Stimulated activated CD8-positive, alpha-beta memory T cell treated with anti-CD3 and anti-CD28 coated beads, Interleukin-7, amount 100 ng/mL, for 4 hours (primary cell): ENCODE measurements at regions not wholly inside any gene's neighbourhood (a gene's known extent, or its start where the extent isn't known, plus 50 kb on each side); places are given as distances from the start of the nearest gene placed in this dataset.

Source experiments
- DNase-seq, 2 donors: peaks; one replicate each; pipeline ENCODE4 v3.0.0-alpha.2; 2020; ENCODE audit warnings: low read depth in 2 of 2

DNA sequence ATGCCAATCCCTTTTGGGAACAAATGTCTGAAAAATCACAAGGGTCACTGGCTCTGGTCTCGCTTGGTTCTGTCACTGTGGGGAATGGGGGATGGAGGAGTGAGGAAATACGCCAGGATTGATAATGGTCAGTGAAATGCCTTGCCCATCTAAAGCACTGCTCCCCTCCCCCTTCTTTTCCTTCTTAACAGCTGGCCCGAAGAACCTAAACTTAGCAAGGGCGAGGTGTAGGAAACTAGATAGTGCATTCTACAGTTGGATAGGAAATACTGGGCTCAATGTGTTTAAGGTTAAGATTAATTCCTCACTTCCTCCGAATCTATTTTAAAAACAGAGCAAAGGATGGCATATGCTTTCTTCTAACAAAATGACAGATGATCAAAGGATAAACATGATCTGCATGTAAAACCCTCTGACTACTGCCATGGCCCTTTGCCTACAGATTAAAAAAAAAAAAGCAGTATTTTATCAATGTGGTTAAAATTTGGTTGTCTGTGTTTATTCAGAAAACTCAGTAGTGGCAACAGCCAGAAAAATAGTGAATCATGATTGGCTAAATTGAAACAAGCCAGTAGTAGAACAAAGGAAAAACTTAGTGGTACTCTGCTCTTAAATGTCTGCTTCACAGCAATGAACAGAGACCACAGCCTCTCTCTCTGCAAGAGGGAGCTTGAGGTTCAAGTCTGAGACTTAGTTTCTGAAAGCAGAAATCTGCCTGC lies 86.1 kb upstream of the VAV3 start:
- DNase-seq = no peak

DNA sequence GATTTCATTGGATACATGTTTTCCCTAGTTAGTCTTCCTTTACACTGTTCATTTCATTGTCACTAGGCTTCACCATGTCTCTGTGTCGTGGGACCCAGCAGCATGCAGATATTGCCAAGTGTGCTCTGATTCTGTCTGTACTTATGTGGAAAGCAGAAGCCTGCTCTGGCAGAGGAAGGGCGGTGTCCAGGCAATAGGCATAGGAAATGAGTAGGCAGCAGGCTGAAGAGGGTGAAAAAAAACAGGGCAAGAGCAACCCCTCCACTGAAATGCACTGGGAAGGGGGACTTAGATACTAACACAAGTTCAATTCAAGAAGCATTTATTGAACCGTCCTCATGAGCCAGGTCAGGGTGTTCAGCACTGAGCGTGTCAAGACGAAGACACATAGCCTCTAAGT lies 85.2 kb upstream of the VAV3 start:
- no peak for DNase-seq

DNA sequence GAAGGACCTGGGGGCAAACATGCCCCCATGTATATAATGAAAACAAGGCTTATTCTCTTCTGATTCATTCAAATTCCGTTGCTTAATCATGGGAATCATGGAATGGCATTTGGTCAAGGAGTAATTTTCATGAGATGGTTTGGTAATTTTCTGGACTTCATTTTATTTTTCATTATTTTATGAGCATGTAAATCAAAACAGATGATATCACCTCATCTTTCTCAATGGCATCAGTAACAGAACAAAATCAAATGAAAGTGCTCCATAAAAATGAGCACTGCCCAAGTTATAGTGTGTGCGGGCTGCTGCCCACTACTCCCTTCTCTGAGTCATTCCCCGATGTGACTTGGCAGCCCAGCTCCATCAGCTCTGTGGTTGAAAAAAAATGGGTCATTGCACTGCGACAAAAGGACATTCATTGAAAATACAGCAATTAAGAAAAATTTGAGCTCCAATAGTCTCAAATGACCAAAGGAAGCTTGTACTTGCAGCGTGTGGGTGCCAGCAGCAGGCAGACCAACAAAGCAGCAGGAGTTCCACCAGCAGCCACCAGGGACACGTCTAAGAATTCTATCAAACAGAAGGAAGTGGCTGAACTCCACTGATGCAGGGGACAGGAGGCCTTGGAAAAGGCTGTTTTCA lies 84.3 kb upstream of the VAV3 start:
- peak in 1 of 2 donors; percentile 3 for DNase-seq

DNA sequence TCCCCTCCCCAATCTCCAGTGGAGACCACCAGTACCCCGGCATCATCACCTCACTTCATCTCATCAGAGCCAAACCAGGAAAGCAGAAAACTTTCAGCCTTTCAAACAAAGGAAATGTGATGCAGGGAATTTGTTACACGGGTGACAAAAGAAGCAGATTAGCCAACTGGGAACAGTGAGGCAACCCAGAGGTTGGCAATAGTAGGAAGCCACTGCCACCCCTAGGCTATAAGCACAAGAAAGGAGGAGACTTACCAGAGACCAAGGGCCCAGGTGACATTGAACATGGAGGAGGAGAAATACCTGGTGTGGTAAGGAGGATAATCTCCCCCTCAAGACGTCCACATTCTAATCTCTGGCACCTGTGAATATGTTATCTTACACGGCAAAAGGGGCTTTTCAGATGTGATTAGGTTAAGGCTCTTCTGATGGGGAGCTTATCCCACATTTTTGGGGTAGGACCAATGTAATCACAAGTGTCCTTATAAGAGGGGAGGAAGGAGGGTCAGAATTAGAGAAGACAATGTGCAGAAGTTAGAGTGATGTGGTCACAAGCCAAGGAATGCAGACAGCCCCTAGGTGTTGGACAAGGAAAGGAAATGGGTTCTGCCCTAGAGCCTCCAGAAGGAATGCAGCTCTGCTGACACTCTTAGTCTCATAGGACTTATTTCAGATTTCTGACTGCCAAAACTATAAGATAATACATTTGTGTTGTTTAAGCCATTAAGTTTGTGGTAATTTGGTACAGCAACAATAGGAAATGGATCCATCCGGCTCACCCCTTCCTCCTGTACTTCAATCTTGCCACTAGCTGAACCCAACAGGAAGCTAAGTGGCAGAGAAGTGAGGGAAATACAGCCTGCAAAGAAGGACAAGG lies 83.6 kb upstream of the VAV3 start:
- DNase-seq = no peak

GRCh38 chr1:108047085-108047484 lies 82.1 kb upstream of the VAV3 start:
- no peak for DNase-seq

GRCh38 chr1:108046026-108046425 lies 81.0 kb upstream of the VAV3 start:
- no peak for DNase-seq

DNA sequence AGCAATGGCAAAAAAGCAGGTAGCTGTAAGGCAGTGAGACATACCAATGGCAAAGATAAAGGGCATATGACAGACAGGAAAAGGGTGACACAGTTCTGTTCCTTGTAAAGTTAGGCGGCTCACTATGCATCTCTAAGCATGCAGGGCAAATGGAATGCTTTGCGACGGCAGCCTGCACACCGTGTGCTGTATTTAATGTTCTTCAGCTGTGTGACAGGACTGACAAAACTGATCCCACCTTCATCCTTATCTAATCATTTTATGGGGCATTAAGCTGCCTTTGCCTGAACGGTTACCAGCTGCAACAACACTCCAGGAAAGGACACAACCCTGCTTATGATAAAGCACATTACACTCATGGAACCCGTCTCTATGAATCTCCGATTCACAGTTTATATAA lies 80.5 kb upstream of the VAV3 start:
- DNase-seq = no peak

DNA sequence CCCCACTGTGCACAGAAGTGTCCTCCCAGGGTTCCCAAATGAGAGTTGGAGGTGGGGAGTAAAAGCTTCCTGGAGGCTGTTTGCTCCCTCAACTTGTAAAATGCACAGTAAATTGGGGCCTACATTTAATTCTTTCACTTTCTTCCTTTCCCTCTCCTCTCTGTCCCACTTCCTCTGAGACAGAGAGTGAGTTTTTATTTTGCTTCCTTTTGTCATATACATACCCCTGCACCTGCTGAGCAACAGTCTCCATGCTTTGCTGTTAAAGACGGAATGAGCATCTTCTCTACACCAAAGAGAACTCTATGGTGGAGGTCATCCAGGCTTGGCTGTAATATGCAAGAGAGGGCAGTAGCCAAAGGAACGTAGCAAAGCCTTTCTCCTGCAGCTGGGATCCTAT lies 79.3 kb upstream of the VAV3 start:
- DNase-seq = no peak

GRCh38 chr1:108043707-108044106 lies 78.7 kb upstream of the VAV3 start:
- no peak for DNase-seq

- DNase-seq = no peak
These were observed 77.6 kb upstream of the VAV3 start for GRCh38 chr1:108042610-108043009.

DNA sequence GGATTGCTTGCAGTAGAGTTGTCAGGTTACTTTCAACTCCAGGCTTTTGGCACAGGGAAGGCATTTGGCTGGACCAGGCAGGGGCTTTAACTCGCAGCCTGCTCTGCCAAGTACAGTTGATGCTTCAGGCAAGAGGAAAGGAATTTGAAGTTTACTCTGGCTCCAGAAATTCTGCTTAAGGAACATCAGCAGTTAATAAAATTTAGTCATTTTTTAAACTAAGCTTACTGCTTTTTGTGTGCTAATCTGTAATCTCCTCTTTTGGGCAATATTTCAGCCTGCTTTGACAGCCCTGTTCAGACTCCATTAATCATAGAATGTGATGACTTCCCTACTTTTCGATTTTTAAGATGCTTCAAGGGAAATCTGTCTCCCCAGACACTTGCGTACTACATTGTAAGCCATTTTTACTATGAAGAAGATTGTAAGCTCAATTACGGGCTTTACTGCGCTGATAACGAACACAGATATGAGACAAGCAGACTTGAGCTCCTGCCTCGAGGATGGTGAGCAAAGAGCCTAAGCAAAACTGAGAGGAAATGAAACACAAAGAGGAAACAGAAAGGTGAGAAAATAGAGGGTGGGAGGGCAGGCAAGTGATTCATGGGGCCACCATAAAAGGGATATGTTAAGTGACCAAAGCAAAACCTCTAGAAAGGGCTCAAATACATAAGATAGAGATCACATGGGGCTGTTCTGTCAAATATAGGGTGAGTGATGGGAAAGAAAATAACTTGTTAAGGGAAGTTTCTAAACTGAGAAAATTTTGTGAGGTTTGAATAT lies 76.6 kb upstream of the VAV3 start:
- no peak for DNase-seq

GRCh38 chr1:108038653-108039236 lies 73.8 kb upstream of the VAV3 start:
- no peak for DNase-seq

DNA sequence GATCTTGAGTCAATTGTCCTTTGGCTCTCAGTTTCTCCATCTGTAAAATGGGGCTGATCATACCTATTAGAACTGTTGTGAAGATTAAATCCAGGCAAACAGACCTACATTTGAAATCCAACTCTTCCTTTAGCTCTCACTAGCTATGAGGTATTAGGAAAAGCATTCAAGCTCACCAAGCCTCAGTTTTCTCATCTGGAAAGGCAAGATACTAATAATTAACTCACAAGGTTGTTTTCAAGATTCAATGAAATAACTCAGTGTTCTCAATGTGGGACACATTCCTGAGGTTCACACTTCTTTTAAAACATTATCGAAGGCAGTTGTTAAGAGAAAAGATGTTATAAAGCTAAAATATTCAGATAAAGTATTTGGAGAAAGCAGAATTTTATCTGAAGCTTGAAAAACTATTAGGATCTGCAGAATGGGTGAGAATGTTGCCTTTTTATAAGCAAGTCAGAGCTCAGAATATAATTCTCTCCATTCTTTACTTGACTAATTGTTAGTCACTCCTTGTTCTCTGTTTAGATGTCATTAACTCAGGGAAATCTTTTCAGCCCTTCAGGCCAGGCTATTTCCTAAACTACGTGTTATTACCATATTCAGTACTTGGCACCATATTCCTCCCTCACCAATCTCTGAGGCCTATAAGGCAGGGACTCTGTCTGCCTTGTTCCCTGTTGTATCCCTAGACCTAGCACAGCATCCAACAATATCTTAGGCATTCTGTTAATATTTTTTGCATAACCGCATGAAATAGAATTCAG lies 72.0 kb upstream of the VAV3 start:
- DNase-seq = no peak

DNA sequence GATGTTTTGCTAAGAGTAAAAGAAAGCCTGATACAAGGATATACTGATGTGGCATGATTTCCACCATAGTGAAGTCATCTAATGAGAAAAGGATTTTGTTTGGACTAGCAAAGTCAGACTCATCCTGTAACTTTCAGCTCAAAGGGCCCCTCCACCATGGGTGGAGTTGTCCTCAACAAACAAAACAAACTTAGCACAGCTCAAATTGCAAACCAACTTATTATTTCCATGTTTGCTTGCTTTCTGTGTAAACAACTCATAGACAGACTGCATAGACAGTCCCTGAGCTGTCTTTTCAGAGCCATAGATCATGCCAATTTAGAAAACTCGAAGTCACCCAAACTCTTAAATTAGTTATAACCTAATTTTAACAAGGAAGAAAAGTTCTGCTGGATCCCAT lies 69.4 kb upstream of the VAV3 start:
- no peak for DNase-seq

- no peak for DNase-seq
These were observed 68.6 kb upstream of the VAV3 start for GRCh38 chr1:108033550-108033951.

- DNase-seq = no peak
These were observed 63.9 kb upstream of the VAV3 start for GRCh38 chr1:108028841-108029388.

DNA sequence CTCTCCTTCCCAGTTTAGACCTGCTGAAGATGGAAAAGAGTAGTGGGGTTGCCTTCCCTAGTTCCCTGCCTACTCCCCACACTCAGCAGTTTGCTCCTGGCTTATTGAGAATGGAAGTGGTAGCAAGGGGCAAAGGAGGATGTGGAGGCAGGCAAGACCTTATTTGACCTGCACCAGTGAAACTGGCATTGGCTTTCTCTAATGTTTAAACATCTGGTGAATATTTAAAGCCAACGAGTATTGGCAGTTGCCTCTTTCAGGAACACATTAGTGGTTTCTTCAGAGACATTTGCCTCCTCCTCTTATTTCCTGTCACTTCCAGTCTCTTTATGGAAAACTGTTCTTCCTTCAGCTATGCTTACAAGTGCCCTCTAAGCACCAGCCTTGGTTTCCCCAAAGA lies 62.4 kb upstream of the VAV3 start:
- DNase-seq = no peak

DNA sequence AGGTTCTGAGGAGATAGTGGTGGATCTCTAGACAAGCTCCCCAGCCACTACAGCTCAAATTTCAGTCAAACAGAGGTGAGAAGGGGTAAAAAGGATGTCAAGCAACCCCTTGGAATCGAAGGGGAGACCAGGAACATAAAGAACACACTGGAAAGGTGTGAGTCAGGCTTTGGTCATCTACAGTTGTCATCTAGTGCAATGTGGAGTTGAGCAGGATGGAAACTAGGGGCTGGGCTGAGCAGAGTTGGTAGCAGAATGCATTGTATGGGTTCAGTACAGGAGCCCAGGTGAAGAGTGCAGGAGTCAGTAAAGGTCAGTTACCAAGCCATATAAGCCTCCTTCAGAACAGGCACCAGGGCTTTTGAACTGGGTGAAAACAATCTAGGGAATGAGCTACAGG lies 52.7 kb upstream of the VAV3 start:
- no peak for DNase-seq

DNA sequence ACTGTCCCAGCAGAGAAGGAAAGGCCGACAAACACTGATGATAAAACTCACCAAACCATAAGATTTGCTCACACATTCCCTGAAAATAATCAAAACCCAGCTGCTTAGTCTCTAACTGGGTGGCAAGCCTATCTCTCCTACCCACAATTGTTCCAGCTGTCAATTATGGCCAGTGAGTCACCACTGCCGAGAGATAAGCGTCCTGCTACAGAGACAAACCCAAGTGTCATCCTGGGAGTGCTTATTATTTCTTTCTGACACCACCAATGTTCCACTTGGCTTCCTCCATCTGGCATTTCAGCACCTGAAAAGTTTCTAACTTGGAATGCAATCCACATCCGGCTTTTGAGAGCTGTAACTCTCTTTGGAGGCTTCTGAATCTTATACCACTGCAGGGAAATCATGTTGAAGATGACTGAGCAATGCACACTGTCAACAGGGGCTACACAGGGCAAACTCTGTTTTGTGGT lies 51.5 kb upstream of the VAV3 start:
- no peak for DNase-seq
